Fibroblast of skin of right biceps (primary cell): ENCODE measurements at regions not wholly inside any gene's neighbourhood (a gene's known extent, or its start where the extent isn't known, plus 50 kb on each side); places are given as distances from the start of the nearest gene placed in this dataset.

Experiments used
- DNase-seq: peaks from one replicate; pipeline ENCODE4 v3.0.0-alpha.2; 2013

DNA sequence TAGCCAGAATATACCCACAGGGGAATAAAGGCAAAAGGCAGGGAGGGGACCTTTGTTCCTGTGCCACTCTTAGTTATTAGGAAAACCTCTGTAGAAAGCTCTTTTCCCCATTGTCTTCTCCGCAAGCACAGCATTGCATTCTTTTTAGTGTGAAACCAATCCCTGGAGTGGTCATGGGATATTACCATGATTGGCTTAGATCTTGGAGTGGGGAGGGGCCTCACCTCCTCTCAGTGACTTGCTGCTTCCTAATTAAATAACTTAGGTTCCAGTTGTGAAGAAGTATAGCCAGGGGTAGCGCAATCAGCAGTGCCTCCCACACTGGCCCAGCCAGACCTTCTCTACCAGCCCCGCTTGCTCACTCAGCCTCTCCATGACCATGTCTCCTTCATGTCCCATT, 49.9 kb upstream of the AFF3 start:
- no peak for DNase-seq
